ENCODE measurements at regions not wholly inside any gene's neighbourhood (a gene's known extent, or its start where the extent isn't known, plus 50 kb on each side); places are given as distances from the start of the nearest gene placed in this dataset.

DNA sequence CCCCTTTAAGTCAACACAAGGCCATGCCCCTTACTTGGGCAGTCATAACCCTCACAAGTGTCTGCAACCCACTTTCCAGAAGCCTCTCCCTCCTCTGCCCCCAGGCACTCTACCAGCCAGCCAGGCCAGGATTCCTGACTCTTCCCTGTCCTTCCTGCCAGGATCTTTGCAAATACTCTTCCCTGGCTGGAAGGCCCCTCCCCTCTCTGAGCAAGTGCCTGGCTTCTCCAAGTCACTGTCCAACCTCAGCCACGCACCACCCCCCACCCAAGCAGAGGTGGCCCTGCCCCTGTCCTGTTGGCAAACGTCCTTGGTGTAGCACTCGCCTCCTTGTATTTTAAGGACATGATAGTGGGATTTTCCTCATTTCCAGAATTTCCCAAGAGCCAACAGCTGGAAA lies 54.7 kb upstream of the USP3 start:
- TF ChIP-seq, protein P1, sequence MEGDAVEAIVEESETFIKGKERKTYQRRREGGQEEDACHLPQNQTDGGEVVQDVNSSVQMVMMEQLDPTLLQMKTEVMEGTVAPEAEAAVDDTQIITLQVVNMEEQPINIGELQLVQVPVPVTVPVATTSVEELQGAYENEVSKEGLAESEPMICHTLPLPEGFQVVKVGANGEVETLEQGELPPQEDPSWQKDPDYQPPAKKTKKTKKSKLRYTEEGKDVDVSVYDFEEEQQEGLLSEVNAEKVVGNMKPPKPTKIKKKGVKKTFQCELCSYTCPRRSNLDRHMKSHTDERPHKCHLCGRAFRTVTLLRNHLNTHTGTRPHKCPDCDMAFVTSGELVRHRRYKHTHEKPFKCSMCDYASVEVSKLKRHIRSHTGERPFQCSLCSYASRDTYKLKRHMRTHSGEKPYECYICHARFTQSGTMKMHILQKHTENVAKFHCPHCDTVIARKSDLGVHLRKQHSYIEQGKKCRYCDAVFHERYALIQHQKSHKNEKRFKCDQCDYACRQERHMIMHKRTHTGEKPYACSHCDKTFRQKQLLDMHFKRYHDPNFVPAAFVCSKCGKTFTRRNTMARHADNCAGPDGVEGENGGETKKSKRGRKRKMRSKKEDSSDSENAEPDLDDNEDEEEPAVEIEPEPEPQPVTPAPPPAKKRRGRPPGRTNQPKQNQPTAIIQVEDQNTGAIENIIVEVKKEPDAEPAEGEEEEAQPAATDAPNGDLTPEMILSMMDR (IDR thresholded peaks at IDR 0.05), result no peak
- TF ChIP-seq POLR2AphosphoS5 (IDR thresholded peaks at IDR 0.05), result no peak
